ENCODE measurements at regions not wholly inside any gene's neighbourhood (a gene's known extent, or its start where the extent isn't known, plus 50 kb on each side); places are given as distances from the start of the nearest gene placed in this dataset.

- TF ChIP-seq CTCF (IDR thresholded peaks at IDR 0.05) (no peak), POLR2A (IDR thresholded peaks at IDR 0.05) (no peak), POLR2AphosphoS5 (IDR thresholded peaks at IDR 0.05) (no peak)
These were observed 580.2 kb downstream of the ZIC1 start for GRCh38 chr3:147989344-147989743.
